ENCODE measurements at regions not wholly inside any gene's neighbourhood (a gene's known extent, or its start where the extent isn't known, plus 50 kb on each side); places are given as distances from the start of the nearest gene placed in this dataset.

- no peak overlapping the region for H3K4me3 ChIP-seq (ENCODE audit: low read depth, low read length)
- TF ChIP-seq, protein P1, sequence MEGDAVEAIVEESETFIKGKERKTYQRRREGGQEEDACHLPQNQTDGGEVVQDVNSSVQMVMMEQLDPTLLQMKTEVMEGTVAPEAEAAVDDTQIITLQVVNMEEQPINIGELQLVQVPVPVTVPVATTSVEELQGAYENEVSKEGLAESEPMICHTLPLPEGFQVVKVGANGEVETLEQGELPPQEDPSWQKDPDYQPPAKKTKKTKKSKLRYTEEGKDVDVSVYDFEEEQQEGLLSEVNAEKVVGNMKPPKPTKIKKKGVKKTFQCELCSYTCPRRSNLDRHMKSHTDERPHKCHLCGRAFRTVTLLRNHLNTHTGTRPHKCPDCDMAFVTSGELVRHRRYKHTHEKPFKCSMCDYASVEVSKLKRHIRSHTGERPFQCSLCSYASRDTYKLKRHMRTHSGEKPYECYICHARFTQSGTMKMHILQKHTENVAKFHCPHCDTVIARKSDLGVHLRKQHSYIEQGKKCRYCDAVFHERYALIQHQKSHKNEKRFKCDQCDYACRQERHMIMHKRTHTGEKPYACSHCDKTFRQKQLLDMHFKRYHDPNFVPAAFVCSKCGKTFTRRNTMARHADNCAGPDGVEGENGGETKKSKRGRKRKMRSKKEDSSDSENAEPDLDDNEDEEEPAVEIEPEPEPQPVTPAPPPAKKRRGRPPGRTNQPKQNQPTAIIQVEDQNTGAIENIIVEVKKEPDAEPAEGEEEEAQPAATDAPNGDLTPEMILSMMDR (IDR thresholded peaks at IDR 0.05; ENCODE audit: insufficient read depth, low read length) = no peak
- DNase-seq (ENCODE audit: low read depth) = no peak
Observed at GRCh38 chr20:24755411-24755922, 193.6 kb upstream of the CST7 start.

- TF ChIP-seq, protein P1 (IDR thresholded peaks at IDR 0.05; ENCODE audit: insufficient read depth, low read length) = no peak
- H3K4me3 ChIP-seq (ENCODE audit: low read depth, low read length) = no peak overlapping the region
- DNase-seq (ENCODE audit: low read depth) = no peak
Observed at GRCh38 chr20:24756292-24757025, 192.6 kb upstream of the CST7 start.

DNA sequence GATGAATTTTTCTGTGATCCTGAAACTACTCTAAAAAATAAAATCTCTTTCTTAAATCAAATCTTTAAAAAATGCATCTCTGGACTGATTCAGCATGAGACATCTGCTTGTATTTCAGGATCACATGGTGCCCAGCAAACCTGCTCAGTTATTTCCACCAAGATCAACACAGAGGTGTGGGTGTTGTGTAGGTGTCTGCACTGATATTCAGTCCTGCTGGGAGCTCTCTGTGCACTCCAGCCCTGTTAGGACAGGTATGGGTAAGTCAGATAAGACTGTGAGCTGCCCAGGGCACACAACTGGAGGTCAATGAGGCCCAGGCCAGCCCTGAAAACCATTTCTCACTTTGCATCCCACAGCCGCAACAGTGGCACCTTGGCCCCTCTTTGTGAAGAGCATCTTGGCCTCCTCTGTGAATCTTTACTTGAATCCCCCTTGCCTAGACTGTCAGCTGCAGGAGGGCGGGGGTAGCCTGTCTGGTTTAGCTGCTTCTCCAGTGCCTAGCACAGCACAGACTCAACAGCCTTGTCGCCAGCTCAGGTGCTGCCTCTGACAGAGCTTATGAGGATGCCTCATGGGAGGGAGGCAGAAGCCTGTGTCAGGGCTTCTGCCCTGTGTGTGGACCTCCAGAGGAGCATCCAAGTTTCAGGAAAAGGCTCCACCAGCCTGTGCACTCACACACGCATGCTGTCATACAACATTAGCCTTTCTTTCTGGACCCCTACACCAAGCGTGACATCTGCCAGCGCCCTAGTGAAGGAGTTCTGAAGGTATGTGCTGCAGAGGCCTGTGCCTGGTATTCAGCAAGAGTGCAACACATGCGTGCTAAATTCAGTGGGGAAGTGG, 187.6 kb upstream of the CST7 start:
- H3K4me3 ChIP-seq (ENCODE audit: low read depth, low read length) = no peak overlapping the region
- no peak for DNase-seq (ENCODE audit: low read depth)
- TF ChIP-seq, protein P1 (IDR thresholded peaks at IDR 0.05; ENCODE audit: insufficient read depth, low read length) = no peak

DNA sequence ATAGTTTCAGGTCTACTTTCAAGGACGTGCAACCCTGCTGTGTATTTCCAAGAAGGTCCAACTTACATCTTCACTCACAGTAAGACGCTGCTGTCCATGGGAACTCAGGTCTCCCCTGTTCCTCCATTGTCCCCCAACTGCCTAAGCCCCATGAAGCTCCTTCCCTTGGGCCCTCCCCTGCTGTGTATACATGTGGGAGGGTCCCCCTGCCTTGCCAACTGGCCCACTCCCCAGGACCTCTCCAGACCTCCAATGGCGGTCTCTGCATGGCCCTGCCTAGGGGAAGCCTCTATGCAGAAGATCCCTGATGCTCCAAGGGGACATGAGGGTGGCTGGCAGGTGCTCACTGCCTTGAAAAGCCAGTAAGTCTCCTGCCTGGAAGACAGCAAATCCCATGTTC, 186.7 kb upstream of the CST7 start:
- TF ChIP-seq, protein P1 (IDR thresholded peaks at IDR 0.05; ENCODE audit: insufficient read depth, low read length) = no peak
- no peak overlapping the region for H3K4me3 ChIP-seq (ENCODE audit: low read depth, low read length)
- no peak for DNase-seq (ENCODE audit: low read depth)

- no peak overlapping the region for H3K4me3 ChIP-seq (ENCODE audit: low read depth, low read length)
- DNase-seq (ENCODE audit: low read depth) = no peak
- TF ChIP-seq, protein P1 (IDR thresholded peaks at IDR 0.05; ENCODE audit: insufficient read depth, low read length) = no peak
Observed at GRCh38 chr20:24762791-24763350, 186.2 kb upstream of the CST7 start.

DNA sequence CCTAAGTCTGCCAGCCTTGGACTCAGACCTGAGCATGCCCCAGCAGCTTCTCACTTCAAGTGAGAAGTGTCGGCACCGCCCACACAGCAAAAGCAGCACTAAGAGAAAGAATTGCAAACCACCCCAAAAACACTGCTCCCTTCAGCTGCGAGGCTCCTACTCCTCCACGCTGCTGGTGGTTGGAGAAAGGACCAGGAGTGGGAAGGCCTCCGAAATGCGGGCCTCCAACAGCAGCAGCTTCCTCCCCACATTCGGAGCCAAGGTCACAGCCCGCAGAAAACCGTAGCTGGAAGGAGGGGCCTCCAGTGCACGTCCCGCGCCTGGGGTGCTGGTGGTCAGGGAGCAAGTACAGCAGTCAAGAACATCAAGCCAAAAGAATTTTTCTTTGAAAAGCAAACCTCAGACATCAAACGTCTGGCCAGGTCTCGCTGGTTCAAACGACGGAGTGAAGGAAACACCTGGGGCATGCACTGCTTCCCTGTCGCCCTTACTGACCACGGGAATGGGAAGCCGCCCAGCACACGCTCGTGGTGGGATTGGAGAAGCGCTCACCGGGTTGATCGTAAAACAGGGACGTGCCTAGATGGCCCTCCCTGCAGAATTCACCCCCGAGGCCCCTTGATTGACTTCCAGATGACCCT, 185.6 kb upstream of the CST7 start:
- no peak for DNase-seq (ENCODE audit: low read depth)
- TF ChIP-seq, protein P1 (IDR thresholded peaks at IDR 0.05; ENCODE audit: insufficient read depth, low read length) = no peak
- no peak overlapping the region for H3K4me3 ChIP-seq (ENCODE audit: low read depth, low read length)

All from fibroblast of the aortic adventitia (primary cell).